Lung (tissue), 11 donors: ENCODE measurements at regions not wholly inside any gene's neighbourhood (a gene's known extent, or its start where the extent isn't known, plus 50 kb on each side); places are given as distances from the start of the nearest gene placed in this dataset.
A peak's percentile ranks its signal among the peaks of the same experiment; 100 is the strongest.

ENCODE experiments used
- ATAC-seq: fragments of 200-7000 bp; cut with Tn5 transposase; one replicate; pipeline ENCODE4 v1.9.1; 2020; ENCODE audit warnings: moderate number of reproducible peaks; ENCODE audit not compliant: insufficient read depth, low FRiP score
- DNase-seq, 3 donors: peaks; one replicate each; pipeline ENCODE4 v3.0.0-alpha.2; 2013 to 2017
- H3K27ac ChIP-seq, 2 donors: one replicate each; pipeline ENCODE4 v1.5.1; 2013; ENCODE audit warnings: mild to moderate bottlenecking in 2 of 2, moderate library complexity in 2 of 2, control low read depth in 1 of 2, inconsistent platforms in 1 of 2, low read depth in 1 of 2, low read length in 1 of 2
- H3K27me3 ChIP-seq, 3 donors: one replicate each; pipeline ENCODE4 v1.5.1; 2013; ENCODE audit warnings: low read length in 2 of 3; ENCODE audit not compliant: control insufficient read depth in 3 of 3, insufficient read depth in 3 of 3
- H3K36me3 ChIP-seq, 4 donors: one replicate each; pipeline ENCODE4 v1.5.1; 2013; ENCODE audit warnings: low read length in 4 of 4, mild to moderate bottlenecking in 1 of 4, moderate library complexity in 1 of 4; ENCODE audit not compliant: control insufficient read depth in 4 of 4, insufficient read depth in 4 of 4
- H3K4me1 ChIP-seq, 5 donors: one replicate each; pipeline ENCODE4 v1.5.1; 2013; ENCODE audit warnings: low read length in 5 of 5, mild to moderate bottlenecking in 2 of 5, moderate library complexity in 1 of 5; ENCODE audit not compliant: control insufficient read depth in 5 of 5, insufficient read depth in 5 of 5
- H3K4me3 ChIP-seq: one replicate; pipeline ENCODE4 v1.5.1; 2013; ENCODE audit warnings: mild to moderate bottlenecking, control low read depth, moderate library complexity
- H3K9ac ChIP-seq, 2 donors: one replicate each; pipeline ENCODE4 v1.5.1; 2013; ENCODE audit warnings: low read length in 2 of 2, control low read depth in 1 of 2; ENCODE audit not compliant: insufficient read depth in 1 of 2
- H3K9me3 ChIP-seq, 4 donors: one replicate each; pipeline ENCODE4 v1.5.1; 2013; ENCODE audit warnings: low read length in 3 of 4, mild to moderate bottlenecking in 1 of 4, moderate library complexity in 1 of 4; ENCODE audit not compliant: control insufficient read depth in 4 of 4, insufficient read depth in 3 of 4
- WGBS, 2 donors: extraction: QIAGEN DNeasy Blood & Tissue Kit; methylation state at CpG; one replicate each; pipeline ENCODE4 v1.1.7; 2013; 5-methylcytosine and 5-hydroxymethylcytosine counted together
- TF ChIP-seq, protein P1 (sequence below): IDR thresholded peaks from 2 replicates; pipeline ENCODE4 v1.5.1; 2012; ENCODE audit warnings: mild to moderate bottlenecking; ENCODE audit errors: control extremely low read depth, extremely low read depth
- donor health status: control.
- donor health status: control.
- donor health status: Bipolar disorder and iron deficiency.
- donor health status: healthy.
- donor health status: DM: yes; HTN: yes; CAD: no.

DNA sequence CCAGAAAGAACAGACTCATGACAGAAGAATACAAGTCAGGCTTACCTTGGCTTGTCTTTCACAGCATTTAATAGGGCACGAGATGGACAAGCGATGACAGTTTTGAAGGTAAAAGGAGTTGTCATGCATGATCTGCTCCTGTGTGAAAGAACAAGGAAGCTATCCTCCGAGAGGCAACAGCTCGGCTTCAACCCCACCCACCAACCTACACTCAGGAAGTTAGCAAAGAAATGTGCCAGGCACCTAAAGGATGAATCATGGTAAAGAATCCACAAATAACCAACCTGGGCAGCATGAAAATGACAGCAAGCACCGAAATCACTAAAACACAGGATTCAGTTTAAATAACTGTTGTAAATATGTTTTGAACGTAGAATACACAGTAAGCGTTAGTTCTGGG, 700.2 kb downstream of the TYW1 start:
- DNase-seq, result no peak
- TF ChIP-seq, protein P1, sequence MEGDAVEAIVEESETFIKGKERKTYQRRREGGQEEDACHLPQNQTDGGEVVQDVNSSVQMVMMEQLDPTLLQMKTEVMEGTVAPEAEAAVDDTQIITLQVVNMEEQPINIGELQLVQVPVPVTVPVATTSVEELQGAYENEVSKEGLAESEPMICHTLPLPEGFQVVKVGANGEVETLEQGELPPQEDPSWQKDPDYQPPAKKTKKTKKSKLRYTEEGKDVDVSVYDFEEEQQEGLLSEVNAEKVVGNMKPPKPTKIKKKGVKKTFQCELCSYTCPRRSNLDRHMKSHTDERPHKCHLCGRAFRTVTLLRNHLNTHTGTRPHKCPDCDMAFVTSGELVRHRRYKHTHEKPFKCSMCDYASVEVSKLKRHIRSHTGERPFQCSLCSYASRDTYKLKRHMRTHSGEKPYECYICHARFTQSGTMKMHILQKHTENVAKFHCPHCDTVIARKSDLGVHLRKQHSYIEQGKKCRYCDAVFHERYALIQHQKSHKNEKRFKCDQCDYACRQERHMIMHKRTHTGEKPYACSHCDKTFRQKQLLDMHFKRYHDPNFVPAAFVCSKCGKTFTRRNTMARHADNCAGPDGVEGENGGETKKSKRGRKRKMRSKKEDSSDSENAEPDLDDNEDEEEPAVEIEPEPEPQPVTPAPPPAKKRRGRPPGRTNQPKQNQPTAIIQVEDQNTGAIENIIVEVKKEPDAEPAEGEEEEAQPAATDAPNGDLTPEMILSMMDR, result no peak
- WGBS, 2 donors, result 72 to 73% methylated on average over 7 of the region's 7 CpGs

DNA sequence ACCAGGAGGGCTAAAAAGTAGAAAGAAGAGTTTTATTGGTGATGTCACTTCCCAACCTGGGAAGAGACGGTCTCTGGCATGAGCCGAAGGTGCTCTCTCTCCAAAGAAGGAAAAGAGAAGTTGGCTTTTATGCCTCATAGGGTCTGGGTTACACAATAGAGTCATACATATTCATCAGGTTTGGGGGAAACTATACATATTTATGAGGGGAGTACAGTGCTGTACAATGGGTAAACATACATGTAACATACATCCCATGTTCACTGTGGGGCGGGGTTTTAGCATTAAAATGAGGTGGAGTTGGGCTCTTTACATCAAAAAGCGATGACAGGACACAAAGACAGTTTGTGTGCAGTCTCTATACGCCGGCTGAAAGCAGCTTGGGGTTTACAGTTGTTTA, 701.7 kb downstream of the TYW1 start:
- DNase-seq (no peak), ATAC-seq (no peak)
- 84 to 87% methylated on average over 6 of the region's 6 CpGs for WGBS, 2 donors
- H3K4me1 ChIP-seq, result no peaks in the 10 kb centered on the region
- H3K4me3 ChIP-seq, result no peak overlapping the region
- TF ChIP-seq, protein P1, result no peak
- H3K36me3 ChIP-seq, result no peaks in the 10 kb centered on the region
- H3K9ac ChIP-seq, result no peak overlapping the region
- no peaks in the 10 kb centered on the region for H3K9me3 ChIP-seq
- H3K27ac ChIP-seq, result no peak overlapping the region
- no peaks in the 10 kb centered on the region for H3K27me3 ChIP-seq

More for the DNA sequence above, 700.2 kb downstream of the TYW1 start:
- Histone ChIP-seq H3K4me1 (peaks cover 0 to 6% (median 0%) of the 10 kb centered on the region in 5 donors), H3K27ac (no peak overlapping the region), H3K9me3 (no peaks in the 10 kb centered on the region), H3K27me3 (no peaks in the 10 kb centered on the region), H3K36me3 (no peaks in the 10 kb centered on the region), H3K9ac (no peak overlapping the region), H3K4me3 (no peak overlapping the region)
- no peak for ATAC-seq

GRCh38 chr7:67705850-67706249, 709.2 kb downstream of the TYW1 start:
- no peak overlapping the region for H3K4me3 ChIP-seq
- ATAC-seq, result no peak
- H3K4me1 ChIP-seq, result peaks cover 0 to 3% (median 0%) of the 10 kb centered on the region in 5 donors
- peak in 1 of 3 donors; percentile 25 for DNase-seq
- H3K9ac ChIP-seq, result no peak overlapping the region
- peaks cover 0 to 9% (median 3%) of the 10 kb centered on the region in 4 donors for H3K9me3 ChIP-seq
- H3K27me3 ChIP-seq, result no peaks in the 10 kb centered on the region
- no peak overlapping the region for H3K27ac ChIP-seq
- 49 to 61% methylated on average over 2 of the region's 2 CpGs for WGBS, 2 donors
- H3K36me3 ChIP-seq, result no peaks in the 10 kb centered on the region
- TF ChIP-seq, protein P1, result no peak

- H3K9ac ChIP-seq, result no peak overlapping the region
- H3K4me1 ChIP-seq, result no peaks in the 10 kb centered on the region
- ATAC-seq (no peak), DNase-seq (no peak)
- H3K4me3 ChIP-seq, result no peak overlapping the region
- peaks cover 0 to 12% (median 3%) of the 10 kb centered on the region in 4 donors for H3K9me3 ChIP-seq
- no peaks in the 10 kb centered on the region for H3K36me3 ChIP-seq
- H3K27me3 ChIP-seq, result no peaks in the 10 kb centered on the region
- 71 to 82% methylated on average over 6 of the region's 6 CpGs for WGBS, 2 donors
- TF ChIP-seq, protein P1, result no peak
- no peak overlapping the region for H3K27ac ChIP-seq
Observed at GRCh38 chr7:67711706-67712105, 715.1 kb downstream of the TYW1 start.
